NCI-H187 treated with DMSO at 0.1 percent for 48 hours (cell line): ENCODE measurements at regions not wholly inside any gene's neighbourhood (a gene's known extent, or its start where the extent isn't known, plus 50 kb on each side); places are given as distances from the start of the nearest gene placed in this dataset.
"Not testable (repeated sequence)": the region's sequence is repeated elsewhere in the genome, so short reads cannot be mapped to it uniquely, and the experiment has no call there.

Experiments used
- DNase-seq: peaks from one replicate; lab custom pipeline; 2025; lab: John Stamatoyannopoulos, UW

DNA sequence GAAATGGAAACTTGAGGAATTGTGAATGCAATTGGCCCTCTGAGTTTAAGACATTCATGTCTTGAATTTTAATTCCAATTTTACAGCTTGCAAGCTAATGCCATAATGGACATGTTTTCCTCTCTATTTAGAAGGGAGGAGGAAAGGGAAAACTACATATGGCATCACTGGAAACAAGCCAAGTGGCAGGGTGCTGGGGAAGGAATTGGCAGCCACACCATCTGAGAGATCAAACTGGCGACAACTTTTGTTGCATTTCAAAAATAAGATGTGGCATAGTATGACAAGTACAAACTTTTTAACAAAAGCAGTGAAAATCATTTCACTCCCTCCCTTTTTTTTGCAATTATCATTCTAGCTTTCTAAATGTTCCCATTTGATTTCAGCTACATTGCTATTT is 615.6 kb downstream of the CENPC start:
- DNase-seq, result no peak

GRCh38 chr4:66928881-66929280 is 616.4 kb downstream of the CENPC start:
- not testable (repeated sequence) for DNase-seq

GRCh38 chr4:66927937-66928336 is 617.4 kb downstream of the CENPC start:
- DNase-seq, result peak; percentile 84

DNA sequence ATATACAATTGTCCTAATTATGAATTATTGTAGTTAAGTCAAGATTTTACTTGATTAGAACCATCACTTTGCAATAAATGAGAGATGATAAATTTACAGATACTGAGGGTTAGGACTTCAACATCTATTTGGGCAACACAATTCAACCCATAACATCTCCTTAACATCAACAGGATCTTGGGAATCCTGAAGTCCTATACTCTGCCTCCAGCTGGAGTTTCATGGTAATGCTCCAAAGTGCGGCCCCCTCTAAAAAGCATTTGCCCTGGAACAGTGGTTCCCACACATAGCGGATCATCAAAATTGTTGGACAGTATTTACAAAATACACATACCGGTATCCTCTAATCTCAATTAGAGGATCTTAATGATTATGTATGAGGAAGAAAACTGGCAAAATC is 618.6 kb downstream of the CENPC start:
- no peak for DNase-seq

DNA sequence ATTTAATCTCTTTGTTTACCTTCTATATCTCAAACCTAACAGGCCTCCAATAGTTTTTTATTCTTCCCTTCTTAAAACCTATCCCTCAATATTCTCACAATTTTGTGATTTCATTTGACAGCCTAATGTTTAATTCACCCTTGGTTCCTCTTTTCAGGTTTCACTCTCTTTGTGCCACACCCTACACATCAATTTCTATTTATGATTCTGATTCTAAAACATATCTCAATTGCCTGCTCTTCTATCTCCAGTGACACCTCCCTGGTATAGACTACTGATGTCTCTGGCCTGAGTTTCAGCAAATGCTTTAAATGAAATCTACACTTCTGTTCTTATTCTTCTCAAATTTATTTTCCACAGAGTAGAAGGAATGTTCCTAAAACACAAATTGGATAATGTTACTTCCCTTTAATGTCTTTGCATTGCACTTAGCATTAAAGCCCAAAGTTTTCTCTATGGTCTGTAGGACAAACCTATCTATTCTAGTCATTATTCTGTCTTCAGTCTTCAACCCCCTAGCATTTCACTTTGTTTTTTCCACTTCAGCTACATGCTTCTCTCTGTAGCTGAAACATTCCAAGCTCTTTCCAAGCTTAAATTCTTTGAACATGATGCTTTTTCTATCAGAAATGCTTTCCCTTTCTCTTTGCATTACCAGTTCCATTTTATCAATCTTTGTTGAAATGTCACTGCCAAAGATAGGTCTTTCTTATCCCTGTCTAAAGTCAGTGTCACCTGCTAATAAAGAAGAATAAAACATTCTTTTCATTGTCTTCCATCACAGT is 622.0 kb downstream of the CENPC start:
- DNase-seq, result no peak

GRCh38 chr4:66921433-66921832 is 623.9 kb downstream of the CENPC start:
- no peak for DNase-seq

DNA sequence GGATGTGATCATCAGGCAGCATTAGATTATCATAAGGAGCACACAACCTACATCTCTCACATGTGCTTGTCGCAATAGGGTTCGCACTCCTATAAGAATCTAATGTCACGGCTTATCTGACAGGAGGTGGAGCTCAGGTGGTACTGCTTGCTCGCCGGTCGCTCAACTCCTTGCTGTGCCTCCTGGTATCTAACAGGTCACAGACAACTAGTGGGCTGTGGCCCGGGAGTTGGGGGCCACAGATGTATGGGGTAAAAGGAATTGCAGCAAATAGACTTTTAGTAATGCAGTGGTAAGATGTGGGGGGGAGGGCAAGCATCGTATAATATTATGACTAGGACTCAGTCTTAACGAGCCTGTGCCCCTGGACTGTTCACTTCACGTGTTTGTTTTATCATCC is 624.8 kb downstream of the CENPC start:
- DNase-seq, result no peak

- no peak for DNase-seq
These were observed 633.4 kb downstream of the CENPC start for GRCh38 chr4:66911880-66912279.

- DNase-seq, result peak; percentile 98
These were observed 639.0 kb downstream of the CENPC start for GRCh38 chr4:66906314-66906713.

DNA sequence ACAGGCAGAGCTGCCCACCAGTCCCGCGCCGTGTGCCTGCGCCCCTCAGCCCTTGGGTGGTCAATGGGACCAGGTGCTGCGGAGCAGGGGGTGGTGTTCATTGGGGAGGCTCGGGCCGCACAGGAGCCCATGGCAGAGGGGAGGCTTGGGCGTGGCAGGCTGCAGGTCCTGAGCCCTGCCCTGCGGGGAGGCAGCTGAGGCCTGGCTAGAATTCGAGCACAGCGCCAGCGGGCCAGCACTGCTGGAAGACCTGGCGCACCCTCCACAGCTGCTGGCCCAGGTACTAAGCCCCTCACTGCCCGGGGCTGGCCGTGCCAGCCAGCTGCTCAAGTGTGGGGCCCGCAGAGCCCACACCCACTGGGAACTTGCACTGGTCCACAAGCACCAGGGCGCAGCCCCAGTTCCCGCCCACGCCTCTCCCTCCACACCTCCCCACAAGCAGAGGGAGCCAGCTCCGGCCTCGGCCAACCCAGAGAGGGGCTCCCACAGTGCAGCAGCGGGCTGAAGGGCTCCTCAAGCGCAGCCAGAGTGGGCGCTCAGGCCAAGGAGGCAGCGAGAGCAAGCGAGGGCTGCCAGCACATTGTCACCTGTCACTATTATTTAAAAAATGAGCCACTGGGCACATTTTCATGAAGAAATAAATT is 645.8 kb downstream of the CENPC start:
- DNase-seq, result no peak

DNA sequence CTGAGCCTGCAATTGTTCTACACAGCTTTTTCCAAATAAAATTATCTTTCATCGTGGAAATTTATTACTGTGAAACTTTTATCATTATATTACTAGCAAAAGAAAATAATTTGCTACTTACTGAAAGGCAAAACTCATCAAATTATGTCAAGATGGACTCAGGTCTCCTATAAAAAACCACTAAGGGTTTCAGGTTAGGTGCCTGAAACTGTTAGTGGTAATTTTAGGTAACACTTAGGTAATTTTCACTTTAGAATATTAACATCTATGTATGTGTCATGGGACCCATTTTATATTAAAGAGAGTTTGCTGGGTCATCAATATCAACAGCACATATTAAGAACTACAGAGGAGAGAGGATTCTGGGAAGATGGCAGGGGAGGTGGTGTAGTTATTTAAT is 651.5 kb downstream of the CENPC start:
- DNase-seq, result no peak

DNA sequence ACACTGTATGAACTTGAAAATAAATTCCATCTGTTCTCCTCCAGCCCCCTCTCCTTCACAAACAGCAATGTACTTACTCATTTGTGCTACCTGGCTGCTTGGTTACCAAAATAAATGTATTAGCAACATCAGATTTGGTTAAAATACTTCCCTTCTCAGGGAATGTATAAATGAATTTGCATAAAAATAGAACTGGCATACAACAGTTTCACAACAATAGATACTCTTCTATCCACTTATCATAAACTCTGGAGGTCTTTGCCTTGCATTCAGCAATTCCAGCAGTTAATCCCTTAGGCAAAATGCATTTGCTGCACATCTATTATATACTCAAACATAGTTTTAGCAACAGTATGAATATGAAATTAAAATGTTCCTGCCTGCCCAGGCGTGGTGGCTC is 658.2 kb downstream of the CENPC start:
- no peak for DNase-seq

DNA sequence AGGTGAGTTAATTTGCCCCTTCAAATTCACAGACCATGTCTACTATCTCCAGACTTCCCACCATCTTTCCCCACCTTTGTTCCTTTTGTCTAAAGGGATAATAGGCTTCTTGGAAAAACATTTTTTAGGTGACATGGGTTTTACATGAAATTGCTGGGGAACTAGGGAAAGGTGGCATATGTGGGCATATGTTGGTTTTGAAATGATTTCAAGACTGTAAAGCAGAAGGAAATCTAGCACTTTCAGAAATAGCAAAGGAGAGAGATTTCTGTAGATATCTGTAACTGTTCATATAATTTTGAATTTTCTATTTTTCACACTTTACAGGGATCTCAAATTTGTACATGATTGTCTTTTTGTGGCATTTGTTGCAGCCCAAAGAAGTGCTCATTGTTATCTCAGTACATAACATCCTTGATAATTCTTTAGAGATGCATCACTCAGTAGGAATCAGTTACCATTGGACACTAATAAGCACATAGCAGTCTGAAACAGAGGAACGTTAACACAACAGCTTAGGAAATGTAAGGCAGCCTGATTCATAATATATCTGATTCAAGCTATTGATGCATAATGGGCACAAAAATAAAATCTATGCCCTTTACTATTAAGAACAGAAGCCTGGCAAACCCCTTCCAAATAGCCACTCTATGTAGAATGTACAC is 659.7 kb downstream of the CENPC start:
- DNase-seq, result no peak

GRCh38 chr4:66876946-66877345 is 668.4 kb downstream of the CENPC start:
- DNase-seq, result no peak

DNA sequence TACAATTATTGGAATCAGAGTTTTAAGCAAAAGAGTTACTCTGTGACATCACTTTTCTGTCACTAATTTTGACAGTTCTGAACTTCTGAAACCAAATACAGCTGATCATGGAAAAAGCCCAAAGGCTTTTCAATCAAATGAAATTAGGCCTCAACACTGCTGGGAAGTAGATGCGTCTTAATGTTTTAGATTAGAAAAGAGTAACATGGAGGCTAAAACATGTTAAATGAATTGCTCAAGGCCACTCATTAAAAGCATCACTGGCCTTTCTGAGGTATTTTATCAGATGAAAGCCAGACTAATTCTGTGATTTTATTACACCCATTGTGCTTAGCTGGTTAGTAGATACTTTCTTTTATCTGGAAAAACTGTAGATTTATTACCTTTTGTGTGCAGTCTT is 672.6 kb downstream of the CENPC start:
- no peak for DNase-seq

DNA sequence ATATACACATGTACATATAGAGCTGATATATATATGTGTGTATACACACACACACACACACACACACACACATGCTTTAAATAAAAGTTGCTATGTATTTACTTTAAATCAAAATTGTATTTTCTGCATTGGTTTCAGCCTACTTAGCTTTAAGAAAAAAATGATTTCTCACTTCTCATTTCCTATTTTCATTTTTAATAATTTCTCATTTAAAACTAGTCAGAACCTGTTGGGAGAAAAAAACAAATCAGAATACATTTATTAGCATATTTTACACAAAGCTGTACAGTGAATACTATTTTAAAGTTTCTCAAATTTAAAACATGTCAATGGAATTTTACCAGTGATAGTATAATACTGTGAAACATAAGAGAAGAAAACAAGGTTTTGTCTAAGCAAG is 681.8 kb downstream of the CENPC start:
- DNase-seq, result no peak

GRCh38 chr4:66855956-66856355 is 689.3 kb downstream of the CENPC start:
- no peak for DNase-seq

GRCh38 chr4:66853845-66854244 is 691.5 kb downstream of the CENPC start:
- no peak for DNase-seq

- DNase-seq, result no peak
These were observed 692.5 kb downstream of the CENPC start for GRCh38 chr4:66852843-66853242.

- no peak for DNase-seq
These were observed 695.7 kb downstream of the CENPC start for GRCh38 chr4:66849596-66849995.

GRCh38 chr4:66842724-66843088 is 702.6 kb downstream of the CENPC start:
- DNase-seq, result no peak

- DNase-seq, result no peak
These were observed 703.1 kb downstream of the CENPC start for GRCh38 chr4:66842026-66842723.

DNA sequence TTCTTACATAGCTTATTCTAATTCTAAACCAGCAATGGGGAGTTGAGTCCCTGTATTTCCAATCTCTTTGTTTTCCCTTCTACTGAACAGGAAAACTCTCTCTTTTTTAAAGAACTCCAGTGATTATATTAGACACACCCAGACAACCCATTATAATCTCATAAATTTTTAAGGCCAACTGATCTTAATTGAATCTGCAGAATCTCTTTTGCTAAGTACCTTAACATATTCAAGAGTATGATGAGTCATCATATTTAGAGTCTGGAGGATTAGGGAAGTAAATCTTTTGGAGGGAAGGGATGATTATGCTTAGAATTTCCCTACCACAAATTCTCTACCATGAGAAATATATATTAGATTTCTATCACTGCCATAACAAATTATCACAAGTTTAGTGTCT is 705.1 kb downstream of the CENPC start:
- no peak for DNase-seq
